HL-60 (cell line): ENCODE measurements at regions not wholly inside any gene's neighbourhood (a gene's known extent, or its start where the extent isn't known, plus 50 kb on each side); places are given as distances from the start of the nearest gene placed in this dataset.

Source experiments
- CTCF ChIP-seq: IDR thresholded peaks from one replicate; pipeline ENCODE4 v1.5.1; 2011; ENCODE audit warnings: low read length, control low read depth, inconsistent platforms; ENCODE audit not compliant: insufficient read depth
- GABPA ChIP-seq: IDR thresholded peaks from 2 replicates; pipeline ENCODE4 v1.6.1; 2012; ENCODE audit warnings: low read depth
- POLR2AphosphoS5 ChIP-seq: IDR thresholded peaks from 2 replicates; pipeline ENCODE4 v1.6.1; 2012; ENCODE audit warnings: low read depth
- TF ChIP-seq, protein P1 (sequence below): IDR thresholded peaks from 2 replicates; pipeline ENCODE4 v1.6.1; 2012; ENCODE audit warnings: low read depth; ENCODE audit not compliant: insufficient replicate concordance

DNA sequence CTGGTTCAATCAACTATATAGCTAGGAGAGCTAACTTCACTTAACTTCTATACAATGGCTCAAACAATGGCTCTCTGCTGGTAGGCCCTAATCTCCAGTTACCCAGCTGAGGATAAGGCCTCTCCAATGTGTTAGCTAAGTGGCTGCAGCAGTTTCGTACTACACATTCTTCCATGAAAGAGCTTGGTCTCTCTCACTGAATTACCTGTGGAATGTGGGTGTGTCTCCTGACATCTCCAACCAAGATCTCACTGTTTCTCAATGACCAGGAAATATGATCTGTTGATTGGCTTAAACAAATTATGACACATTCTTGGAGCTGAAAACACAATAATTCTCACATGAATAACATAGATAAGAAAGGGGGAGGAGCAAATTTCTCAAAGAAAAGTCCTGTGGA is 169.8 kb upstream of the ROBO1 start:
- TF ChIP-seq CTCF, result no peak
- no peak for TF ChIP-seq POLR2AphosphoS5
- TF ChIP-seq, protein P1, sequence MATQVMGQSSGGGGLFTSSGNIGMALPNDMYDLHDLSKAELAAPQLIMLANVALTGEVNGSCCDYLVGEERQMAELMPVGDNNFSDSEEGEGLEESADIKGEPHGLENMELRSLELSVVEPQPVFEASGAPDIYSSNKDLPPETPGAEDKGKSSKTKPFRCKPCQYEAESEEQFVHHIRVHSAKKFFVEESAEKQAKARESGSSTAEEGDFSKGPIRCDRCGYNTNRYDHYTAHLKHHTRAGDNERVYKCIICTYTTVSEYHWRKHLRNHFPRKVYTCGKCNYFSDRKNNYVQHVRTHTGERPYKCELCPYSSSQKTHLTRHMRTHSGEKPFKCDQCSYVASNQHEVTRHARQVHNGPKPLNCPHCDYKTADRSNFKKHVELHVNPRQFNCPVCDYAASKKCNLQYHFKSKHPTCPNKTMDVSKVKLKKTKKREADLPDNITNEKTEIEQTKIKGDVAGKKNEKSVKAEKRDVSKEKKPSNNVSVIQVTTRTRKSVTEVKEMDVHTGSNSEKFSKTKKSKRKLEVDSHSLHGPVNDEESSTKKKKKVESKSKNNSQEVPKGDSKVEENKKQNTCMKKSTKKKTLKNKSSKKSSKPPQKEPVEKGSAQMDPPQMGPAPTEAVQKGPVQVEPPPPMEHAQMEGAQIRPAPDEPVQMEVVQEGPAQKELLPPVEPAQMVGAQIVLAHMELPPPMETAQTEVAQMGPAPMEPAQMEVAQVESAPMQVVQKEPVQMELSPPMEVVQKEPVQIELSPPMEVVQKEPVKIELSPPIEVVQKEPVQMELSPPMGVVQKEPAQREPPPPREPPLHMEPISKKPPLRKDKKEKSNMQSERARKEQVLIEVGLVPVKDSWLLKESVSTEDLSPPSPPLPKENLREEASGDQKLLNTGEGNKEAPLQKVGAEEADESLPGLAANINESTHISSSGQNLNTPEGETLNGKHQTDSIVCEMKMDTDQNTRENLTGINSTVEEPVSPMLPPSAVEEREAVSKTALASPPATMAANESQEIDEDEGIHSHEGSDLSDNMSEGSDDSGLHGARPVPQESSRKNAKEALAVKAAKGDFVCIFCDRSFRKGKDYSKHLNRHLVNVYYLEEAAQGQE, result no peak
- no peak for TF ChIP-seq GABPA
